IMR-90 (cell line): ENCODE measurements at regions not wholly inside any gene's neighbourhood (a gene's known extent, or its start where the extent isn't known, plus 50 kb on each side); places are given as distances from the start of the nearest gene placed in this dataset.

Experiments
- BHLHE40 ChIP-seq: fragments of 150-350 bp; IDR thresholded peaks from 2 replicates; pipeline ENCODE4 v1.6.1; 2016; ENCODE audit warnings: mild to moderate bottlenecking, low read depth, low read length
- CEBPB ChIP-seq: IDR thresholded peaks from 2 replicates; pipeline ENCODE4 v1.6.1; 2012; ENCODE audit warnings: low read depth, low read length, improper control_type of control experiment
- CHD1 ChIP-seq: IDR thresholded peaks from 2 replicates; pipeline ENCODE4 v1.6.1; 2012; ENCODE audit warnings: low read depth, low read length, improper control_type of control experiment
- FOS ChIP-seq: fragments of 150-350 bp; IDR thresholded peaks from 2 replicates; pipeline ENCODE4 v1.6.1; 2016; ENCODE audit warnings: low read depth, low read length
- MAZ ChIP-seq: IDR thresholded peaks from 2 replicates; pipeline ENCODE4 v1.6.1; 2012; ENCODE audit warnings: low read depth, mild to moderate bottlenecking, low read length, improper control_type of control experiment, moderate library complexity, borderline replicate concordance
- MXI1 ChIP-seq: IDR thresholded peaks from 2 replicates; pipeline ENCODE4 v1.6.1; 2012; ENCODE audit warnings: low read depth, mild to moderate bottlenecking, low read length, moderate library complexity, borderline replicate concordance
- POLR2A ChIP-seq: IDR thresholded peaks from 2 replicates; pipeline ENCODE4 v1.6.1; 2012; ENCODE audit warnings: mild to moderate bottlenecking, low read depth, low read length
- RAD21 ChIP-seq: IDR thresholded peaks from 2 replicates; pipeline ENCODE4 v1.6.1; 2012; ENCODE audit warnings: low read length, improper control_type of control experiment
- RCOR1 ChIP-seq: IDR thresholded peaks from 2 replicates; pipeline ENCODE4 v1.6.1; 2012; ENCODE audit warnings: mild to moderate bottlenecking, low read length, improper control_type of control experiment; ENCODE audit not compliant: insufficient replicate concordance
- RFX5 ChIP-seq: IDR thresholded peaks from 2 replicates; pipeline ENCODE4 v1.8.0; 2012; ENCODE audit warnings: low read depth, mild to moderate bottlenecking, low read length, moderate library complexity
- SMC3 ChIP-seq: fragments of 150-350 bp; IDR thresholded peaks from 2 replicates; pipeline ENCODE4 v1.6.1; 2016; ENCODE audit warnings: low read depth, mild to moderate bottlenecking, antibody characterized with exemption, low read length, moderate library complexity
- TF ChIP-seq, protein P1 (sequence below): conservative IDR thresholded peaks from 2 replicates; pipeline ENCODE4 v1.5.1; 2012; ENCODE audit warnings: mild to moderate bottlenecking, low read depth, low read length, improper control_type of control experiment
- TF ChIP-seq, protein P2 (sequence below): fragments of 150-350 bp; IDR thresholded peaks from 2 replicates; pipeline ENCODE4 v1.6.1; 2017; ENCODE audit warnings: mild to moderate bottlenecking, antibody characterized with exemption, low read length, low read depth

DNA sequence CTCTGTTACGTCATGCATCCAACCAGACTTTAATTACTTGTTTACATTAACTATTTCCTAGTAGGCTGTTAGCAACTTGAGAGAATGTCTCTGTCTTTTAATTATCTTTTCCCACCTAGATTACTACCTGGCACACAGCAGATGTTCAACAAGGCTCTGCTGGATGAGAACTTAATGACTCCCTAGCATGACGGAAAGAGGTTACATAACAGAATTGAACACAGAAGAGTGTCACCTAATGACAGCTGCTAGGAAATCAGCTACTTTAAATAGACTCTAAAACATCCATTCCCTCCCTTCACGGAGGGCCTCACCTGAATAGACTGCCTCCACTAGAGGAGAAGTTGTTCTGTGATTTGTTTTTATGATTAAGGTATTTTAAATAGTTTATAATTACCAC, 110.8 kb downstream of the TEX29 start:
- TF ChIP-seq, protein P1, sequence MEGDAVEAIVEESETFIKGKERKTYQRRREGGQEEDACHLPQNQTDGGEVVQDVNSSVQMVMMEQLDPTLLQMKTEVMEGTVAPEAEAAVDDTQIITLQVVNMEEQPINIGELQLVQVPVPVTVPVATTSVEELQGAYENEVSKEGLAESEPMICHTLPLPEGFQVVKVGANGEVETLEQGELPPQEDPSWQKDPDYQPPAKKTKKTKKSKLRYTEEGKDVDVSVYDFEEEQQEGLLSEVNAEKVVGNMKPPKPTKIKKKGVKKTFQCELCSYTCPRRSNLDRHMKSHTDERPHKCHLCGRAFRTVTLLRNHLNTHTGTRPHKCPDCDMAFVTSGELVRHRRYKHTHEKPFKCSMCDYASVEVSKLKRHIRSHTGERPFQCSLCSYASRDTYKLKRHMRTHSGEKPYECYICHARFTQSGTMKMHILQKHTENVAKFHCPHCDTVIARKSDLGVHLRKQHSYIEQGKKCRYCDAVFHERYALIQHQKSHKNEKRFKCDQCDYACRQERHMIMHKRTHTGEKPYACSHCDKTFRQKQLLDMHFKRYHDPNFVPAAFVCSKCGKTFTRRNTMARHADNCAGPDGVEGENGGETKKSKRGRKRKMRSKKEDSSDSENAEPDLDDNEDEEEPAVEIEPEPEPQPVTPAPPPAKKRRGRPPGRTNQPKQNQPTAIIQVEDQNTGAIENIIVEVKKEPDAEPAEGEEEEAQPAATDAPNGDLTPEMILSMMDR = no peak
- TF ChIP-seq BHLHE40 (no peak), FOS (no peak), RFX5 (no peak), POLR2A (no peak), CEBPB (no peak), SMC3 (no peak), RAD21 (no peak), MXI1 (no peak), MAZ (no peak), CHD1 (no peak), RCOR1 (no peak)
- TF ChIP-seq, protein P2, sequence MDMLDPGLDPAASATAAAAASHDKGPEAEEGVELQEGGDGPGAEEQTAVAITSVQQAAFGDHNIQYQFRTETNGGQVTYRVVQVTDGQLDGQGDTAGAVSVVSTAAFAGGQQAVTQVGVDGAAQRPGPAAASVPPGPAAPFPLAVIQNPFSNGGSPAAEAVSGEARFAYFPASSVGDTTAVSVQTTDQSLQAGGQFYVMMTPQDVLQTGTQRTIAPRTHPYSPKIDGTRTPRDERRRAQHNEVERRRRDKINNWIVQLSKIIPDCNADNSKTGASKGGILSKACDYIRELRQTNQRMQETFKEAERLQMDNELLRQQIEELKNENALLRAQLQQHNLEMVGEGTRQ = no peak
